ENCODE measurements at regions not wholly inside any gene's neighbourhood (a gene's known extent, or its start where the extent isn't known, plus 50 kb on each side); places are given as distances from the start of the nearest gene placed in this dataset.

- no peak for TF ChIP-seq EZH2 (IDR thresholded peaks at IDR 0.05)
- TF ChIP-seq YY1 (IDR thresholded peaks at IDR 0.05; ENCODE audit: extremely low read depth, insufficient replicate concordance, low read depth, low read length) = no peak
- TF ChIP-seq SP1 (IDR thresholded peaks at IDR 0.05; ENCODE audit: low read depth) = no peak
- no peak for TF ChIP-seq ATF3 (IDR thresholded peaks at IDR 0.05)
- TF ChIP-seq JUND (IDR thresholded peaks at IDR 0.05) = no peak
These were observed 82.2 kb upstream of the PMEPA1 start (continued) for GRCh38 chr20:57791966-57792365.

- no TSS peak for BruUV-seq (replicated peaks)
- ChIA-PET CTCF (no interaction called here), POLR2A (no interaction called here)
These were observed 81.6 kb upstream of the PMEPA1 start for GRCh38 chr20:57791178-57791962.

GRCh38 chr20:57790176-57790575 is 80.4 kb upstream of the PMEPA1 start:
- CTCF ChIA-PET = no interaction called here
- Histone ChIP-seq H4K20me1 (ENCODE audit: insufficient read depth) (no peaks in the 10 kb centered on the region), H3K27ac (ENCODE audit: low read depth, low read length) (no peak overlapping the region), H3K36me3 (ENCODE audit: control insufficient read depth in 1 of 2, insufficient read depth in 2 of 2, low read length in 2 of 2) (no peaks in the 10 kb centered on the region), H3K79me2 (ENCODE audit: insufficient read depth, low read length) (no peaks in the 10 kb centered on the region), H3K4me3 (replicated peaks in 1 of 2; ENCODE audit: low read depth in 1 of 2, low read length in 2 of 2) (no peak overlapping the region), H3K4me2 (ENCODE audit: low read length) (no peak overlapping the region), H3K27me3 (ENCODE audit: insufficient read depth, low read length) (peaks cover 13% of the 10 kb centered on the region; the same call in 1 of the 2 replicates), H3K9ac (ENCODE audit: low read length) (no peak overlapping the region), H2AFZ (ENCODE audit: low read depth, low read length, poor library complexity, severe bottlenecking) (no peak overlapping the region), H3K9me3 (ENCODE audit: control insufficient read depth in 1 of 2, insufficient read depth in 1 of 2, low read depth in 1 of 2, low read length in 2 of 2) (no peaks in the 10 kb centered on the region), H3K9me2 (ENCODE audit: insufficient read depth) (no peaks in the 10 kb centered on the region), H3K4me1 (ENCODE audit: control insufficient read depth in 1 of 2, insufficient read depth in 2 of 2, low read length in 2 of 2) (no peaks in the 10 kb centered on the region; a peak in 1 of 4 replicates)
- intact Hi-C loops (cut with micrococcal nuclease) = no loop called here
- TF ChIP-seq CTCF (IDR thresholded peaks at IDR 0.05 in 2 of 3, conservative IDR thresholded peaks at IDR 0.05 in 1 of 3; ENCODE audit: borderline replicate concordance in 1 of 3, insufficient read depth in 1 of 3, low read depth in 2 of 3, low read length in 2 of 3) (no peak), TCF7L2 (IDR thresholded peaks at IDR 0.05; ENCODE audit: borderline replicate concordance, extremely low read depth, insufficient read depth, insufficient read length) (no peak), SIN3A (IDR thresholded peaks at IDR 0.05; ENCODE audit: low read depth) (no peak), MAX (IDR thresholded peaks at IDR 0.05) (no peak), ZFX (IDR thresholded peaks at IDR 0.05) (no peak)
- no TSS peak for BruUV-seq (replicated peaks)
- POLR2A ChIA-PET = no interaction called here
- RAD21 ChIA-PET (ENCODE audit: low non-redundant PET in 1 of 2, low total read pairs in 2 of 2, uncharacterized antibody in 2 of 2, unreplicated experiment in 2 of 2) = no interaction called here
- ATAC-seq = no peak
- DNase-seq (ENCODE audit: low read depth, low spot score) = no peak

More at GRCh38 chr20:57791178-57791962, 81.6 kb upstream of the PMEPA1 start:
- Histone ChIP-seq H3K36me3 (ENCODE audit: control insufficient read depth in 1 of 2, insufficient read depth in 2 of 2, low read length in 2 of 2) (no peaks in the 10 kb centered on the region), H3K9me2 (ENCODE audit: insufficient read depth) (no peaks in the 10 kb centered on the region), H3K27me3 (ENCODE audit: insufficient read depth, low read length) (0 out of 2 replicates have a peak, but pooled peaks cover 13% of the 10 kb centered on the region), H2AFZ (ENCODE audit: low read depth, low read length, poor library complexity, severe bottlenecking) (no peak overlapping the region), H3K4me1 (ENCODE audit: control insufficient read depth in 1 of 2, insufficient read depth in 2 of 2, low read length in 2 of 2) (no peaks in the 10 kb centered on the region; a peak in 1 of 4 replicates), H3K4me3 (replicated peaks in 1 of 2; ENCODE audit: low read depth in 1 of 2, low read length in 2 of 2) (no peak overlapping the region), H4K20me1 (ENCODE audit: insufficient read depth) (no peaks in the 10 kb centered on the region), H3K9me3 (ENCODE audit: control insufficient read depth in 1 of 2, insufficient read depth in 1 of 2, low read depth in 1 of 2, low read length in 2 of 2) (no peaks in the 10 kb centered on the region), H3K27ac (ENCODE audit: low read depth, low read length) (no peak overlapping the region), H3K9ac (ENCODE audit: low read length) (no peak overlapping the region), H3K79me2 (ENCODE audit: insufficient read depth, low read length) (no peaks in the 10 kb centered on the region), H3K4me2 (ENCODE audit: low read length) (no peak overlapping the region)
- no peak for TF ChIP-seq MAX (IDR thresholded peaks at IDR 0.05)
- TF ChIP-seq FOSL1 (IDR thresholded peaks at IDR 0.05; ENCODE audit: low read depth) = no peak
- no peak for ATAC-seq
- intact Hi-C loops (cut with micrococcal nuclease) = no loop called here
- RAD21 ChIA-PET (ENCODE audit: low non-redundant PET in 1 of 2, low total read pairs in 2 of 2, uncharacterized antibody in 2 of 2, unreplicated experiment in 2 of 2) = no interaction called here
- DNase-seq (ENCODE audit: low read depth, low spot score) = no peak

Data from HCT116 (cell line).